ENCODE measurements at regions not wholly inside any gene's neighbourhood (a gene's known extent, or its start where the extent isn't known, plus 50 kb on each side); places are given as distances from the start of the nearest gene placed in this dataset.
"Not testable (repeated sequence)": the region's sequence is repeated elsewhere in the genome, so short reads cannot be mapped to it uniquely, and the experiment has no call there.

- in situ Hi-C loops (cut with HindIII; ENCODE audit: low sequenced_read_pairs), result no loop called here
Measured at GRCh38 chr4:138341739-138342415, 99.7 kb upstream of the SLC7A11 start.

GRCh38 chr4:138338840-138339239 lies 96.7 kb upstream of the SLC7A11 start:
- in situ Hi-C loops (cut with HindIII; ENCODE audit: low sequenced_read_pairs), result no loop called here
- DNase-seq (ENCODE audit: low spot score), result no peak

More at GRCh38 chr4:138341739-138342415, 99.7 kb upstream of the SLC7A11 start:
- DNase-seq (ENCODE audit: low spot score), result no peak

GRCh38 chr4:138338222-138338621 lies 96.1 kb upstream of the SLC7A11 start:
- in situ Hi-C loops (cut with HindIII; ENCODE audit: low sequenced_read_pairs); DNase-seq (ENCODE audit: low spot score): not testable (repeated sequence)

- in situ Hi-C loops (cut with HindIII; ENCODE audit: low sequenced_read_pairs), result no loop called here
- no peak for DNase-seq (ENCODE audit: low spot score)
Measured at GRCh38 chr4:138334346-138335016, 92.3 kb upstream of the SLC7A11 start.

GRCh38 chr4:138332415-138332814 lies 90.3 kb upstream of the SLC7A11 start:
- in situ Hi-C loops (cut with HindIII; ENCODE audit: low sequenced_read_pairs); DNase-seq (ENCODE audit: low spot score): not testable (repeated sequence)

- DNase-seq (ENCODE audit: low spot score), result no peak
- in situ Hi-C loops (cut with HindIII; ENCODE audit: low sequenced_read_pairs), result no loop called here
Measured at GRCh38 chr4:138330531-138330930, 88.4 kb upstream of the SLC7A11 start.

- DNase-seq (ENCODE audit: low spot score), result no peak
- in situ Hi-C loops (cut with HindIII; ENCODE audit: low sequenced_read_pairs), result no loop called here
Measured at GRCh38 chr4:138329506-138330070, 87.4 kb upstream of the SLC7A11 start.

GRCh38 chr4:138327338-138327737 lies 85.2 kb upstream of the SLC7A11 start:
- no peak for DNase-seq (ENCODE audit: low spot score)
- in situ Hi-C loops (cut with HindIII; ENCODE audit: low sequenced_read_pairs), result no loop called here

- DNase-seq (ENCODE audit: low spot score), result peak; percentile 13
- in situ Hi-C loops (cut with HindIII; ENCODE audit: low sequenced_read_pairs), result no loop called here
Measured at GRCh38 chr4:138320831-138321230, 78.7 kb upstream of the SLC7A11 start.

GRCh38 chr4:138320030-138320429 lies 77.9 kb upstream of the SLC7A11 start:
- in situ Hi-C loops (cut with HindIII; ENCODE audit: low sequenced_read_pairs), result no loop called here

GRCh38 chr4:138317175-138317748 lies 75.1 kb upstream of the SLC7A11 start:
- in situ Hi-C loops (cut with HindIII; ENCODE audit: low sequenced_read_pairs), result no loop called here
- no peak for DNase-seq (ENCODE audit: low spot score)

More at GRCh38 chr4:138320030-138320429, 77.9 kb upstream of the SLC7A11 start:
- DNase-seq (ENCODE audit: low spot score), result no peak

- in situ Hi-C loops (cut with HindIII; ENCODE audit: low sequenced_read_pairs), result no loop called here
- no peak for DNase-seq (ENCODE audit: low spot score)
Measured at GRCh38 chr4:138312536-138312911, 70.4 kb upstream of the SLC7A11 start.

- no peak for DNase-seq (ENCODE audit: low spot score)
- in situ Hi-C loops (cut with HindIII; ENCODE audit: low sequenced_read_pairs), result no loop called here
Measured at GRCh38 chr4:138311771-138312535, 69.8 kb upstream of the SLC7A11 start.

- in situ Hi-C loops (cut with HindIII; ENCODE audit: low sequenced_read_pairs), result no loop called here
- DNase-seq (ENCODE audit: low spot score), result no peak
Measured at GRCh38 chr4:138310991-138311390, 68.8 kb upstream of the SLC7A11 start.

GRCh38 chr4:138310498-138310897 lies 68.3 kb upstream of the SLC7A11 start:
- no peak for DNase-seq (ENCODE audit: low spot score)
- in situ Hi-C loops (cut with HindIII; ENCODE audit: low sequenced_read_pairs), result no loop called here

- in situ Hi-C loops (cut with HindIII; ENCODE audit: low sequenced_read_pairs), result no loop called here
- no peak for DNase-seq (ENCODE audit: low spot score)
Measured at GRCh38 chr4:138308356-138308755, 66.2 kb upstream of the SLC7A11 start.

GRCh38 chr4:138307319-138307718 lies 65.2 kb upstream of the SLC7A11 start:
- no peak for DNase-seq (ENCODE audit: low spot score)
- in situ Hi-C loops (cut with HindIII; ENCODE audit: low sequenced_read_pairs), result no loop called here

GRCh38 chr4:138305050-138305449 lies 62.9 kb upstream of the SLC7A11 start:
- in situ Hi-C loops (cut with HindIII; ENCODE audit: low sequenced_read_pairs), result no loop called here
- no peak for DNase-seq (ENCODE audit: low spot score)

- DNase-seq (ENCODE audit: low spot score), result no peak
- in situ Hi-C loops (cut with HindIII; ENCODE audit: low sequenced_read_pairs), result no loop called here
Measured at GRCh38 chr4:138301536-138301935, 59.4 kb upstream of the SLC7A11 start.

GRCh38 chr4:138300616-138301015 lies 58.5 kb upstream of the SLC7A11 start:
- no peak for DNase-seq (ENCODE audit: low spot score)
- in situ Hi-C loops (cut with HindIII; ENCODE audit: low sequenced_read_pairs), result no loop called here
